Left ventricle myocardium inferior (tissue), 1 donor: ENCODE measurements at regions not wholly inside any gene's neighbourhood (a gene's known extent, or its start where the extent isn't known, plus 50 kb on each side); places are given as distances from the start of the nearest gene placed in this dataset.

ENCODE experiments used
- DNase-seq: peaks from one replicate; pipeline ENCODE4 v3.0.0-alpha.2; 2020
- H3K27ac ChIP-seq: fragments of 200-600 bp; replicated peaks from 2 replicates; pipeline ENCODE4 v1.8.0; 2021
- H3K27me3 ChIP-seq: fragments of 200-600 bp; 2 replicates; pipeline ENCODE4 v1.8.0; 2021; ENCODE audit warnings: low read depth
- H3K36me3 ChIP-seq: fragments of 200-600 bp; 2 replicates; pipeline ENCODE4 v1.8.0; 2021
- H3K4me1 ChIP-seq: fragments of 200-600 bp; 2 replicates; pipeline ENCODE4 v1.8.0; 2021
- H3K4me3 ChIP-seq: fragments of 200-600 bp; 2 replicates; pipeline ENCODE4 v1.8.0; 2021; ENCODE audit warnings: mild to moderate bottlenecking, moderate library complexity
- H3K9me3 ChIP-seq: fragments of 200-600 bp; replicated peaks from 2 replicates; pipeline ENCODE4 v1.8.0; 2021
- intact Hi-C: fragments of 100-400 bp; cut with micrococcal nuclease; formaldehyde crosslinking; loops from one replicate; pipeline ENCODE4 v1.11.0; 2022
- TF ChIP-seq, protein P1 (sequence below): fragments of 200-600 bp; IDR thresholded peaks from 2 replicates; pipeline ENCODE4 v1.8.0; 2021; ENCODE audit warnings: antibody characterized with exemption, mild to moderate bottlenecking, borderline replicate concordance
- donor health status: DM: no; HTN: yes; CAD: no; lungs with severe emphysema.

DNA sequence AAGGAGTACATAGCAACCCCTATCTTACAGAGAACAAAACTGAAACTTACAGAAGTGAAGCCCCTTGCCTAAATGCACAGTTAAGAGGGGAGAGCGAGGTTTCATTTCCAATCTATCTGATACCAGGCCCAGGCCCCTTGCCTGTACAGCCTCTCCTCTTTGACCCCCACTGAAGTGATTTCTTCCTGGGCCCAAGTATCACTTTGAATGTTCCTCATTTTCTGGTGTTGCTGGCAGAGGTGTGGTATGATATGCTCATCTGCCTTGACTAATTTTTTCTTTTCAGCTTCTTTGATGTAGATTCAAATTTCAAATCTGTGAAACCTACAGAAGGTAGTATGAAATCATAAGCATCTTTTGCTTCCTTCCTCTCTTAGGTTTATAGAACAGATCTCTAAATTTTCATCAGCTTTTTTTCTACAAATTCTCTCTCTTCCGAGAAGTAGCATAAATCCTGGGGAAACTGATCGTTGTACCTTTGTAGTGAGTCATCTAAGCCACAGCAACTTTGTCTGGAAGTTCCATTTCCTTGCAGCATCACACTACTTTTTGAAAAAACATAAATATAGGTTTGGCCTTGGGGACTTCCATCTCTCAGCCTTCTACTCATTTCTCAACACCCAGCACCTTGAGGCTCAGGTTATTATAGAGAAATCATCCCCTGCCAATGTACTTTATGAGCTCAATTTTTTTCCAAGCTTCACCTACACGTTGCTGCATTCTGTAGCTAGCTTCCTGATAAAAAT lies 402.4 kb upstream of the PTGER4 start:
- H3K27ac ChIP-seq: no peak overlapping the region
- H3K4me3 ChIP-seq: no peak overlapping the region
- no peaks in the 10 kb centered on the region for H3K4me1 ChIP-seq
- H3K36me3 ChIP-seq: no peaks in the 10 kb centered on the region
- H3K27me3 ChIP-seq: no peaks in the 10 kb centered on the region
- DNase-seq: no peak
- intact Hi-C loops: no loop called here
- H3K9me3 ChIP-seq: no peaks in the 10 kb centered on the region
- TF ChIP-seq, protein P1, sequence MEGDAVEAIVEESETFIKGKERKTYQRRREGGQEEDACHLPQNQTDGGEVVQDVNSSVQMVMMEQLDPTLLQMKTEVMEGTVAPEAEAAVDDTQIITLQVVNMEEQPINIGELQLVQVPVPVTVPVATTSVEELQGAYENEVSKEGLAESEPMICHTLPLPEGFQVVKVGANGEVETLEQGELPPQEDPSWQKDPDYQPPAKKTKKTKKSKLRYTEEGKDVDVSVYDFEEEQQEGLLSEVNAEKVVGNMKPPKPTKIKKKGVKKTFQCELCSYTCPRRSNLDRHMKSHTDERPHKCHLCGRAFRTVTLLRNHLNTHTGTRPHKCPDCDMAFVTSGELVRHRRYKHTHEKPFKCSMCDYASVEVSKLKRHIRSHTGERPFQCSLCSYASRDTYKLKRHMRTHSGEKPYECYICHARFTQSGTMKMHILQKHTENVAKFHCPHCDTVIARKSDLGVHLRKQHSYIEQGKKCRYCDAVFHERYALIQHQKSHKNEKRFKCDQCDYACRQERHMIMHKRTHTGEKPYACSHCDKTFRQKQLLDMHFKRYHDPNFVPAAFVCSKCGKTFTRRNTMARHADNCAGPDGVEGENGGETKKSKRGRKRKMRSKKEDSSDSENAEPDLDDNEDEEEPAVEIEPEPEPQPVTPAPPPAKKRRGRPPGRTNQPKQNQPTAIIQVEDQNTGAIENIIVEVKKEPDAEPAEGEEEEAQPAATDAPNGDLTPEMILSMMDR: no peak

DNA sequence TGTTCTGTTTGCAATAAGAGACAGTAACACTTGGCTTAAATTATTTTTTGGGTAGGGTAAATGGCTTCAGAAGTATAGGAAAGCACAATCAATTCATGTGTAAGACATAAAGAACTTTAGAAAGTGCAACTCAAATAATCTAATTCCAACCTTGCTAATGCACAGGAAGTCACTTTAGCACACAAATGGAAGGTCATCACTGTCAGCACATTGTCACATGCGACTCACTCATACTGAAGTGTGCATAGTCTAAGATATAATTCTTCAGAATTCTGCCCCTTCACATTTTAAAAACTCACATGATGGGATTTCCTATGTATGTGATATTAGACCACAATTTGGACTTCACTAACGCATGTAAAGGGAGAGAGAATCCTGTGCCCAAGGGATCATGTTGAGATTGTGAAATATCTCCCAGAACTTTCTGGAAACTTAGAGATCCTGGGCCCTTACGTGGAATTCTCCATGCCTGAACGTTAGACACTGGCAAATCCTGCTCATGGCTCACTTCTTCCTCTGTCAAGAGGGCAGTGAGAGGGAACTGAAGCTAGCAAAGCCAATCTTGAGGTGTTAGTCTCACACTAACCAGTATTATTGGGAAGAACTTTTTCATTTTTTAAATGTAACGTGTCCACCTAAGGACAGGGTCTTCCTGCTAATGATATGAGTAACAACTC lies 403.2 kb upstream of the PTGER4 start:
- Histone ChIP-seq H3K27me3 (no peaks in the 10 kb centered on the region), H3K27ac (no peak overlapping the region), H3K4me1 (no peaks in the 10 kb centered on the region), H3K9me3 (no peaks in the 10 kb centered on the region), H3K36me3 (no peaks in the 10 kb centered on the region), H3K4me3 (no peak overlapping the region)
- TF ChIP-seq, protein P1: no peak
- no peak for DNase-seq
- intact Hi-C loops: no loop called here

DNA sequence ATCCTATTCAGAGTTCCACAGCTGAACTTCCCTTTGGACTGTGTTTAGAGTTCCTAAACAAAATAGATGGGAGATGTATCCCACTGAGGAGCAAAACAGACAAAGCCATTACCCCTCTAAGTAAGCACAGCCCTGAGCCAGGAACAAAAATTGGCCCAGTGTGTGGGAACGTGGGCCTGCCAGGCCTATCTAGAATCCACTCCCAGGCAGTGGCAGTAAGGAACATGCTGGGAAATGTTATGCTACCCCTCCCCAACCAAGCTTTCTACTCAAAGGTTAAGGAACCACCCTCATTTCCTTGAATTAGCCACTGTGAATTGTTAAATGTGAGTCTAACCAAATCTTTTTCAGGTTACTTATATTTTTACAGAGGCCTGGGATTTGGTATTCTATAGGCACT lies 405.1 kb upstream of the PTGER4 start:
- no peak overlapping the region for H3K4me3 ChIP-seq
- H3K36me3 ChIP-seq: no peaks in the 10 kb centered on the region
- no peaks in the 10 kb centered on the region for H3K9me3 ChIP-seq
- peaks cover 18% of the 10 kb centered on the region for H3K4me1 ChIP-seq
- intact Hi-C loops: no loop called here
- H3K27me3 ChIP-seq: no peaks in the 10 kb centered on the region
- no peak overlapping the region for H3K27ac ChIP-seq
- TF ChIP-seq, protein P1: no peak
- no peak for DNase-seq

DNA sequence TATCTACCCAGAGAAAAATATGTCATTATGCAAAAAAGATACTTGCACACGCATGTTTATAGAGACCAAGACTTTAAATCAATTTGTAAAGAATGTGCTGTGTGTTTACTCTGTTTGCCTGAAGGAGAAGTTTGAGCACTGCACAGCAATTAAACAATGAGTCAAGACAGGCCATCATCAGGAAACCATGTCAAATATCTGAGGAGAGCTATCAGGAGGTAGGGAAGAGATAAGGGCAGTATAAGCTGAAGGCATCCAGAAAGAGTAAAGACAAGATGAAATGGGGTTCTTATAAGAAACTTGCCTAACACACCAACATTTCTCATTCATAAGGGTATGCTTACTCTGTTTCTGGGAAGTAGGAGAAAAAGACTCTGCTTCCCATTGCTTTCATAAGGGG lies 405.8 kb upstream of the PTGER4 start:
- Histone ChIP-seq H3K4me3 (no peak overlapping the region), H3K4me1 (peaks cover 18% of the 10 kb centered on the region), H3K36me3 (no peaks in the 10 kb centered on the region), H3K9me3 (no peaks in the 10 kb centered on the region), H3K27me3 (no peaks in the 10 kb centered on the region), H3K27ac (no peak overlapping the region)
- intact Hi-C loops: no loop called here
- no peak for DNase-seq
- TF ChIP-seq, protein P1: no peak

DNA sequence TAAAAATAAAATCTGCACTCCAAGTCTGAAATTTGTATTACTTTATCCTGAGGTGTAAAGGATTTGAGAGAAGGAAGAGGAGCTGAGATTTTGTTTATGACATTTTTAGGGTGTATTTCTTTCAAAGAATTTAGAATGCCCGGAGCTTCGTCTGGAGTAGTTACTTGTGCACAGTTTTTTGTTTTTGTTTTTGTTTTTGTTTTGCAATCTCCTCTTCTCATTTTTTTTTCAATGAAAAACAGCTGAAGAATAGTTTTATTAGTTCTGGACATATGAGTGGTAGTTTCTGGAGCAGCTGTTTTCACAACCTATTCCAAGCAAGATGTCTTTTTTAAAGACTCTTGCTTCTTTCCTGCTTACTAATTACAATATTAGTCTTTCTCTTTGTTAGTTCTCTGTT lies 408.2 kb upstream of the PTGER4 start:
- no peaks in the 10 kb centered on the region for H3K9me3 ChIP-seq
- H3K27ac ChIP-seq: peak overlapping the region; percentile 4
- no peaks in the 10 kb centered on the region for H3K36me3 ChIP-seq
- TF ChIP-seq, protein P1: no peak
- no peak overlapping the region for H3K4me3 ChIP-seq
- intact Hi-C loops: no loop called here
- no peak for DNase-seq
- no peaks in the 10 kb centered on the region for H3K27me3 ChIP-seq
- peaks cover 18% of the 10 kb centered on the region for H3K4me1 ChIP-seq
